Neural cell (in vitro differentiated cells): ENCODE measurements at regions not wholly inside any gene's neighbourhood (a gene's known extent, or its start where the extent isn't known, plus 50 kb on each side); places are given as distances from the start of the nearest gene placed in this dataset.

Source experiments
- EP300 ChIP-seq: fragments of 450-650 bp; conservative IDR thresholded peaks from 2 replicates; pipeline ENCODE4 v1.6.1; 2014; ENCODE audit warnings: antibody characterized with exemption, mild to moderate bottlenecking, moderate library complexity; ENCODE audit not compliant: poor library complexity, severe bottlenecking
- EZH2 ChIP-seq: fragments of 200-600, 300-800 bp; shearing (Covaris generic), sonication (generic); IDR thresholded peaks from 2 replicates; pipeline ENCODE4 v1.6.1; 2014; ENCODE audit warnings: antibody characterized with exemption, low read length, borderline replicate concordance, mild to moderate bottlenecking; ENCODE audit not compliant: insufficient read depth, poor library complexity, severe bottlenecking
- POLR2AphosphoS5 ChIP-seq: IDR thresholded peaks from 2 replicates; pipeline ENCODE4 v1.6.1; 2012
- RAD21 ChIP-seq: fragments of 450-650 bp; conservative IDR thresholded peaks from 2 replicates; pipeline ENCODE4 v1.6.1; 2014; ENCODE audit warnings: antibody characterized with exemption, mild to moderate bottlenecking, moderate library complexity
- SMC3 ChIP-seq: fragments of 450-650 bp; conservative IDR thresholded peaks from 2 replicates; pipeline ENCODE4 v1.6.1; 2014; ENCODE audit warnings: antibody characterized with exemption, mild to moderate bottlenecking, moderate library complexity; ENCODE audit not compliant: poor library complexity
- TAF1 ChIP-seq: IDR thresholded peaks from 2 replicates; pipeline ENCODE4 v1.6.1; 2012; ENCODE audit warnings: low read depth
- TF ChIP-seq, protein P1 (sequence below): fragments of 450-650 bp; IDR thresholded peaks from 2 replicates; pipeline ENCODE4 v1.5.1; 2014; ENCODE audit warnings: antibody characterized with exemption, mild to moderate bottlenecking, moderate library complexity; ENCODE audit not compliant: poor library complexity, severe bottlenecking
- TF ChIP-seq, protein P2 (sequence below): IDR thresholded peaks from 2 replicates; pipeline ENCODE4 v1.6.1; 2012; ENCODE audit warnings: borderline replicate concordance

DNA sequence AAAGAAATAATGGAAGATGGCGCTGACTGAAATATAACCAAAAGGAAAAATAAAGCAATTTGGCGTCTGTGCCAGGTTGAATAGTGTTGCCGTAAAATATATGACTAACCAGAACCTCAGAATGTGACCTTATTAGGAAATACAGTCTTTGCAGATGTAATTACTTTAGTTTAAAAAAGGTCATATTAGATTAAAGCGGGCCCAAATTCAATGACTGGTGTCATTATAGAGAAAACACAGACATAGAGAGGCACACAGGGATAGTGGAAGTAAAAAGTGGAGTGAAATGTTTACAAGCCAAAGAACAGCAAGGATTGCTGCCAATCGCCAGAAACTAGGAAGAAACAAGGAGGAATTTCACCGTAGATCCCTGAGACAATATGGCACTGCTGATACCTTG is 521.2 kb downstream of the FRK start:
- TF ChIP-seq POLR2AphosphoS5, result no peak
- TF ChIP-seq, protein P1, sequence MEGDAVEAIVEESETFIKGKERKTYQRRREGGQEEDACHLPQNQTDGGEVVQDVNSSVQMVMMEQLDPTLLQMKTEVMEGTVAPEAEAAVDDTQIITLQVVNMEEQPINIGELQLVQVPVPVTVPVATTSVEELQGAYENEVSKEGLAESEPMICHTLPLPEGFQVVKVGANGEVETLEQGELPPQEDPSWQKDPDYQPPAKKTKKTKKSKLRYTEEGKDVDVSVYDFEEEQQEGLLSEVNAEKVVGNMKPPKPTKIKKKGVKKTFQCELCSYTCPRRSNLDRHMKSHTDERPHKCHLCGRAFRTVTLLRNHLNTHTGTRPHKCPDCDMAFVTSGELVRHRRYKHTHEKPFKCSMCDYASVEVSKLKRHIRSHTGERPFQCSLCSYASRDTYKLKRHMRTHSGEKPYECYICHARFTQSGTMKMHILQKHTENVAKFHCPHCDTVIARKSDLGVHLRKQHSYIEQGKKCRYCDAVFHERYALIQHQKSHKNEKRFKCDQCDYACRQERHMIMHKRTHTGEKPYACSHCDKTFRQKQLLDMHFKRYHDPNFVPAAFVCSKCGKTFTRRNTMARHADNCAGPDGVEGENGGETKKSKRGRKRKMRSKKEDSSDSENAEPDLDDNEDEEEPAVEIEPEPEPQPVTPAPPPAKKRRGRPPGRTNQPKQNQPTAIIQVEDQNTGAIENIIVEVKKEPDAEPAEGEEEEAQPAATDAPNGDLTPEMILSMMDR, result no peak
- no peak for TF ChIP-seq EZH2
- TF ChIP-seq SMC3, result no peak
- no peak for TF ChIP-seq EP300
- no peak for TF ChIP-seq TAF1
- TF ChIP-seq, protein P2, sequence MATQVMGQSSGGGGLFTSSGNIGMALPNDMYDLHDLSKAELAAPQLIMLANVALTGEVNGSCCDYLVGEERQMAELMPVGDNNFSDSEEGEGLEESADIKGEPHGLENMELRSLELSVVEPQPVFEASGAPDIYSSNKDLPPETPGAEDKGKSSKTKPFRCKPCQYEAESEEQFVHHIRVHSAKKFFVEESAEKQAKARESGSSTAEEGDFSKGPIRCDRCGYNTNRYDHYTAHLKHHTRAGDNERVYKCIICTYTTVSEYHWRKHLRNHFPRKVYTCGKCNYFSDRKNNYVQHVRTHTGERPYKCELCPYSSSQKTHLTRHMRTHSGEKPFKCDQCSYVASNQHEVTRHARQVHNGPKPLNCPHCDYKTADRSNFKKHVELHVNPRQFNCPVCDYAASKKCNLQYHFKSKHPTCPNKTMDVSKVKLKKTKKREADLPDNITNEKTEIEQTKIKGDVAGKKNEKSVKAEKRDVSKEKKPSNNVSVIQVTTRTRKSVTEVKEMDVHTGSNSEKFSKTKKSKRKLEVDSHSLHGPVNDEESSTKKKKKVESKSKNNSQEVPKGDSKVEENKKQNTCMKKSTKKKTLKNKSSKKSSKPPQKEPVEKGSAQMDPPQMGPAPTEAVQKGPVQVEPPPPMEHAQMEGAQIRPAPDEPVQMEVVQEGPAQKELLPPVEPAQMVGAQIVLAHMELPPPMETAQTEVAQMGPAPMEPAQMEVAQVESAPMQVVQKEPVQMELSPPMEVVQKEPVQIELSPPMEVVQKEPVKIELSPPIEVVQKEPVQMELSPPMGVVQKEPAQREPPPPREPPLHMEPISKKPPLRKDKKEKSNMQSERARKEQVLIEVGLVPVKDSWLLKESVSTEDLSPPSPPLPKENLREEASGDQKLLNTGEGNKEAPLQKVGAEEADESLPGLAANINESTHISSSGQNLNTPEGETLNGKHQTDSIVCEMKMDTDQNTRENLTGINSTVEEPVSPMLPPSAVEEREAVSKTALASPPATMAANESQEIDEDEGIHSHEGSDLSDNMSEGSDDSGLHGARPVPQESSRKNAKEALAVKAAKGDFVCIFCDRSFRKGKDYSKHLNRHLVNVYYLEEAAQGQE, result no peak
- no peak for TF ChIP-seq RAD21
